HEK293 (cell line): ENCODE measurements at regions not wholly inside any gene's neighbourhood (a gene's known extent, or its start where the extent isn't known, plus 50 kb on each side); places are given as distances from the start of the nearest gene placed in this dataset.
A peak's percentile ranks its signal among the peaks of the same experiment; 100 is the strongest.

Source experiments
- CTCF ChIA-PET: fragments of 350-600 bp; formaldehyde crosslinking; extraction: SDS; loops from one replicate; lab custom pipeline; 2021; ENCODE audit warnings: antibody characterized with exemption; lab: Yijun Ruan, JAX
- POLR2A ChIA-PET: fragments of 300-600 bp; formaldehyde crosslinking; extraction: SDS; loops from one replicate; lab custom pipeline; 2020; ENCODE audit warnings: antibody characterized with exemption, inconsistent platforms; lab: Yijun Ruan, JAX
- H3K27ac ChIP-seq: fragments of 200-500 bp; sonication (Bioruptor generic); 2 replicates; pipeline ENCODE4 v1.5.1; 2014; ENCODE audit warnings: low read depth, low read length, control low read depth, inconsistent platforms; ENCODE audit errors: extremely low read depth
- H3K36me3 ChIP-seq, 2 experiments: fragments of 200-500 bp in 1 of 2; sonication (Bioruptor generic) in 1 of 2; 1 replicate in 1 of 2; 2 replicates in 1 of 2; pipeline ENCODE4 v1.5.1; 2014 to 2017; ENCODE audit warnings: inconsistent platforms in 2 of 2, low read length in 2 of 2; ENCODE audit not compliant: control insufficient read depth in 2 of 2, insufficient read depth in 1 of 2
- H3K4me1 ChIP-seq: fragments of 200-500 bp; sonication (Bioruptor generic); 2 replicates; pipeline ENCODE4 v1.5.1; 2014; ENCODE audit warnings: mild to moderate bottlenecking, low read length, inconsistent platforms; ENCODE audit not compliant: control insufficient read depth, insufficient read depth
- H3K4me3 ChIP-seq: 2 replicates; pipeline ENCODE4 v1.5.1; 2011; ENCODE audit warnings: low read depth, mild to moderate bottlenecking, control low read depth, low read length, moderate library complexity
- H3K9me3 ChIP-seq: fragments of 200-500 bp; sonication (Bioruptor generic); 2 replicates; pipeline ENCODE4 v1.5.1; 2014; ENCODE audit warnings: low read depth, low read length, inconsistent platforms; ENCODE audit not compliant: control insufficient read depth, insufficient read depth
- GFI1B ChIP-seq: fragments of 450-650 bp; formaldehyde crosslinking; IDR thresholded peaks from 2 replicates; pipeline ENCODE4 v1.5.1; 2016; ENCODE audit warnings: missing biosample characterization, missing genetic modification characterization
- HOXA7 ChIP-seq: sonication (generic); formaldehyde crosslinking; IDR thresholded peaks from 2 replicates; pipeline ENCODE4 v1.8.1; 2022; ENCODE audit warnings: missing genetic modification reagents, borderline replicate concordance
- TCF7L2 ChIP-seq: IDR thresholded peaks from 2 replicates; pipeline ENCODE4 v1.6.1; 2011; ENCODE audit warnings: low read depth, mild to moderate bottlenecking, inconsistent platforms, low read length, moderate library complexity, borderline replicate concordance
- ZNF133 ChIP-seq: fragments of 450-650 bp; formaldehyde crosslinking; IDR thresholded peaks from 2 replicates; pipeline ENCODE4 v1.5.1; 2016; ENCODE audit warnings: missing biosample characterization, missing genetic modification characterization
- ZNF140 ChIP-seq: fragments of 450-650 bp; formaldehyde crosslinking; IDR thresholded peaks from 2 replicates; pipeline ENCODE4 v1.5.1; 2016; ENCODE audit warnings: missing biosample characterization, missing genetic modification characterization
- ZNF157 ChIP-seq: fragments of 450-650 bp; formaldehyde crosslinking; IDR thresholded peaks from 2 replicates; pipeline ENCODE4 v1.5.1; 2016; ENCODE audit warnings: missing biosample characterization, missing genetic modification characterization
- ZNF175 ChIP-seq: fragments of 450-650 bp; formaldehyde crosslinking; IDR thresholded peaks from 2 replicates; pipeline ENCODE4 v1.5.1; 2016; ENCODE audit warnings: missing biosample characterization, missing genetic modification characterization
- ZNF223 ChIP-seq: fragments of 450-650 bp; formaldehyde crosslinking; IDR thresholded peaks from 2 replicates; pipeline ENCODE4 v1.5.1; 2016; ENCODE audit warnings: missing biosample characterization, missing genetic modification characterization
- ZNF341 ChIP-seq: fragments of 450-650 bp; formaldehyde crosslinking; IDR thresholded peaks from 2 replicates; pipeline ENCODE4; 2016; ENCODE audit warnings: low read depth, missing biosample characterization, missing genetic modification characterization
- ZNF416 ChIP-seq: fragments of 450-650 bp; formaldehyde crosslinking; IDR thresholded peaks from 2 replicates; pipeline ENCODE4 v1.5.1; 2016; ENCODE audit warnings: missing biosample characterization, missing genetic modification characterization
- ZNF501 ChIP-seq: fragments of 450-650 bp; formaldehyde crosslinking; IDR thresholded peaks from 2 replicates; pipeline ENCODE4 v1.5.1; 2016; ENCODE audit warnings: missing biosample characterization, missing genetic modification characterization
- ZNF560 ChIP-seq: fragments of 450-650 bp; formaldehyde crosslinking; IDR thresholded peaks from 2 replicates; pipeline ENCODE4 v1.5.1; 2017; ENCODE audit warnings: missing biosample characterization, missing genetic modification characterization, borderline replicate concordance
- ZNF629 ChIP-seq: fragments of 450-650 bp; formaldehyde crosslinking; IDR thresholded peaks from 2 replicates; pipeline ENCODE4 v1.5.1; 2017; ENCODE audit warnings: missing biosample characterization, missing genetic modification characterization
- ZNF664 ChIP-seq: fragments of 450-650 bp; formaldehyde crosslinking; IDR thresholded peaks from 2 replicates; pipeline ENCODE4 v1.5.1; 2016; ENCODE audit warnings: missing biosample characterization, missing genetic modification characterization
- ZNF776 ChIP-seq: fragments of 450-650 bp; formaldehyde crosslinking; IDR thresholded peaks from 2 replicates; pipeline ENCODE4 v1.5.0; 2017; ENCODE audit warnings: missing biosample characterization, missing genetic modification characterization, borderline replicate concordance
- TF ChIP-seq, protein P1 (sequence below): fragments of 450-650 bp; formaldehyde crosslinking; IDR thresholded peaks from 2 replicates; pipeline ENCODE4 v1.5.1; 2016; ENCODE audit warnings: missing biosample characterization, missing genetic modification characterization
- TF ChIP-seq, protein P2 (sequence below): fragments of 450-650 bp; formaldehyde crosslinking; IDR thresholded peaks from 2 replicates; pipeline ENCODE4 v1.5.1; 2017; ENCODE audit warnings: missing biosample characterization, missing genetic modification characterization
- TF ChIP-seq, protein P3 (sequence below): fragments of 450-650 bp; formaldehyde crosslinking; IDR thresholded peaks from 2 replicates; pipeline ENCODE4 v1.5.1; 2017; ENCODE audit warnings: missing biosample characterization, missing genetic modification characterization
- TF ChIP-seq, protein P4 (sequence below): fragments of 450-650 bp; formaldehyde crosslinking; IDR thresholded peaks from 2 replicates; pipeline ENCODE4 v1.5.1; 2016; ENCODE audit warnings: missing biosample characterization, missing genetic modification characterization
- TF ChIP-seq, protein P5 (sequence below): fragments of 450-650 bp; formaldehyde crosslinking; IDR thresholded peaks from 2 replicates; pipeline ENCODE4 v1.5.1; 2016; ENCODE audit warnings: missing biosample characterization, missing genetic modification characterization
- TF ChIP-seq, protein P6 (sequence below): sonication (generic); formaldehyde crosslinking; IDR thresholded peaks from 2 replicates; pipeline ENCODE4 v1.8.1; 2022; ENCODE audit warnings: mild to moderate bottlenecking, moderate library complexity, missing genetic modification reagents
- TF ChIP-seq, protein P7 (sequence below): fragments of 450-650 bp; formaldehyde crosslinking; IDR thresholded peaks from 2 replicates; pipeline ENCODE4 v1.5.1; 2017; ENCODE audit warnings: missing biosample characterization, missing genetic modification characterization
- TF ChIP-seq, protein P8 (sequence below): fragments of 450-650 bp; formaldehyde crosslinking; IDR thresholded peaks from 2 replicates; pipeline ENCODE4 v1.5.1; 2016; ENCODE audit warnings: missing biosample characterization, missing genetic modification characterization

DNA sequence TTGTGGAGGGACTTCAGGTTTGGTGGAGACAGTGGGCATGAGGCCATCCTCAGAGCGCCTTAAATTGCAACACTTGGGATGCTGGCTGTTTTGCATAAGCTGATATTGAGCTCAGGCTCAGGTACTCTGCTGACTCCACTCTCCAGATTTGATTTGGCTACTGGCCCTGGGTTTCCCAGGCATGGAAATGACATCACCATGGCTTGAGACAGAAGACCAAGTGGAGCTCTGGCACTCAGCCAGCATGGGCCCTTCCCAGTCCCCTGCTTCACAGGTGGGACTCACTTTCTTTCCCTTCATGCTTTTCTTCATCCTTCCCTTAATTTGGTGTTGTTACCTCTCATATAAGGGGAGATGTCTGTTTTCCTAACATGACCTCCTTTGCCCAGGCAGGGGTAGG, 72.0 kb upstream of the IL12B start (continued):
- TF ChIP-seq ZNF341 (tag by site-specific recombination), result no peak
- no peak for TF ChIP-seq ZNF560 (tag by site-specific recombination)
- no peak for TF ChIP-seq ZNF140 (tag by site-specific recombination)
- TF ChIP-seq, protein P1, sequence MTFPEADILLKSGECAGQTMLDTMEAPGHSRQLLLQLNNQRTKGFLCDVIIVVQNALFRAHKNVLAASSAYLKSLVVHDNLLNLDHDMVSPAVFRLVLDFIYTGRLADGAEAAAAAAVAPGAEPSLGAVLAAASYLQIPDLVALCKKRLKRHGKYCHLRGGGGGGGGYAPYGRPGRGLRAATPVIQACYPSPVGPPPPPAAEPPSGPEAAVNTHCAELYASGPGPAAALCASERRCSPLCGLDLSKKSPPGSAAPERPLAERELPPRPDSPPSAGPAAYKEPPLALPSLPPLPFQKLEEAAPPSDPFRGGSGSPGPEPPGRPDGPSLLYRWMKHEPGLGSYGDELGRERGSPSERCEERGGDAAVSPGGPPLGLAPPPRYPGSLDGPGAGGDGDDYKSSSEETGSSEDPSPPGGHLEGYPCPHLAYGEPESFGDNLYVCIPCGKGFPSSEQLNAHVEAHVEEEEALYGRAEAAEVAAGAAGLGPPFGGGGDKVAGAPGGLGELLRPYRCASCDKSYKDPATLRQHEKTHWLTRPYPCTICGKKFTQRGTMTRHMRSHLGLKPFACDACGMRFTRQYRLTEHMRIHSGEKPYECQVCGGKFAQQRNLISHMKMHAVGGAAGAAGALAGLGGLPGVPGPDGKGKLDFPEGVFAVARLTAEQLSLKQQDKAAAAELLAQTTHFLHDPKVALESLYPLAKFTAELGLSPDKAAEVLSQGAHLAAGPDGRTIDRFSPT (tag by site-specific recombination), result no peak
- TF ChIP-seq, protein P2, sequence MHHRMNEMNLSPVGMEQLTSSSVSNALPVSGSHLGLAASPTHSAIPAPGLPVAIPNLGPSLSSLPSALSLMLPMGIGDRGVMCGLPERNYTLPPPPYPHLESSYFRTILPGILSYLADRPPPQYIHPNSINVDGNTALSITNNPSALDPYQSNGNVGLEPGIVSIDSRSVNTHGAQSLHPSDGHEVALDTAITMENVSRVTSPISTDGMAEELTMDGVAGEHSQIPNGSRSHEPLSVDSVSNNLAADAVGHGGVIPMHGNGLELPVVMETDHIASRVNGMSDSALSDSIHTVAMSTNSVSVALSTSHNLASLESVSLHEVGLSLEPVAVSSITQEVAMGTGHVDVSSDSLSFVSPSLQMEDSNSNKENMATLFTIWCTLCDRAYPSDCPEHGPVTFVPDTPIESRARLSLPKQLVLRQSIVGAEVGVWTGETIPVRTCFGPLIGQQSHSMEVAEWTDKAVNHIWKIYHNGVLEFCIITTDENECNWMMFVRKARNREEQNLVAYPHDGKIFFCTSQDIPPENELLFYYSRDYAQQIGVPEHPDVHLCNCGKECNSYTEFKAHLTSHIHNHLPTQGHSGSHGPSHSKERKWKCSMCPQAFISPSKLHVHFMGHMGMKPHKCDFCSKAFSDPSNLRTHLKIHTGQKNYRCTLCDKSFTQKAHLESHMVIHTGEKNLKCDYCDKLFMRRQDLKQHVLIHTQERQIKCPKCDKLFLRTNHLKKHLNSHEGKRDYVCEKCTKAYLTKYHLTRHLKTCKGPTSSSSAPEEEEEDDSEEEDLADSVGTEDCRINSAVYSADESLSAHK (tag by site-specific recombination), result no peak
- TF ChIP-seq, protein P3, sequence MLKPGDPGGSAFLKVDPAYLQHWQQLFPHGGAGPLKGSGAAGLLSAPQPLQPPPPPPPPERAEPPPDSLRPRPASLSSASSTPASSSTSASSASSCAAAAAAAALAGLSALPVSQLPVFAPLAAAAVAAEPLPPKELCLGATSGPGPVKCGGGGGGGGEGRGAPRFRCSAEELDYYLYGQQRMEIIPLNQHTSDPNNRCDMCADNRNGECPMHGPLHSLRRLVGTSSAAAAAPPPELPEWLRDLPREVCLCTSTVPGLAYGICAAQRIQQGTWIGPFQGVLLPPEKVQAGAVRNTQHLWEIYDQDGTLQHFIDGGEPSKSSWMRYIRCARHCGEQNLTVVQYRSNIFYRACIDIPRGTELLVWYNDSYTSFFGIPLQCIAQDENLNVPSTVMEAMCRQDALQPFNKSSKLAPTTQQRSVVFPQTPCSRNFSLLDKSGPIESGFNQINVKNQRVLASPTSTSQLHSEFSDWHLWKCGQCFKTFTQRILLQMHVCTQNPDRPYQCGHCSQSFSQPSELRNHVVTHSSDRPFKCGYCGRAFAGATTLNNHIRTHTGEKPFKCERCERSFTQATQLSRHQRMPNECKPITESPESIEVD (tag by site-specific recombination), result no peak
- TF ChIP-seq, protein P4, sequence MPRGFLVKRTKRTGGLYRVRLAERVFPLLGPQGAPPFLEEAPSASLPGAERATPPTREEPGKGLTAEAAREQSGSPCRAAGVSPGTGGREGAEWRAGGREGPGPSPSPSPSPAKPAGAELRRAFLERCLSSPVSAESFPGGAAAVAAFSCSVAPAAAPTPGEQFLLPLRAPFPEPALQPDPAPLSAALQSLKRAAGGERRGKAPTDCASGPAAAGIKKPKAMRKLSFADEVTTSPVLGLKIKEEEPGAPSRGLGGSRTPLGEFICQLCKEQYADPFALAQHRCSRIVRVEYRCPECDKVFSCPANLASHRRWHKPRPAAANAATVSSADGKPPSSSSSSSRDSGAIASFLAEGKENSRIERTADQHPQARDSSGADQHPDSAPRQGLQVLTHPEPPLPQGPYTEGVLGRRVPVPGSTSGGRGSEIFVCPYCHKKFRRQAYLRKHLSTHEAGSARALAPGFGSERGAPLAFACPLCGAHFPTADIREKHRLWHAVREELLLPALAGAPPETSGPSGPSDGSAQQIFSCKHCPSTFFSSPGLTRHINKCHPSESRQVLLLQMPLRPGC (tag by site-specific recombination), result no peak
- peak; percentile 87 for TF ChIP-seq ZNF629 (tag by site-specific recombination)
- TF ChIP-seq, protein P5, sequence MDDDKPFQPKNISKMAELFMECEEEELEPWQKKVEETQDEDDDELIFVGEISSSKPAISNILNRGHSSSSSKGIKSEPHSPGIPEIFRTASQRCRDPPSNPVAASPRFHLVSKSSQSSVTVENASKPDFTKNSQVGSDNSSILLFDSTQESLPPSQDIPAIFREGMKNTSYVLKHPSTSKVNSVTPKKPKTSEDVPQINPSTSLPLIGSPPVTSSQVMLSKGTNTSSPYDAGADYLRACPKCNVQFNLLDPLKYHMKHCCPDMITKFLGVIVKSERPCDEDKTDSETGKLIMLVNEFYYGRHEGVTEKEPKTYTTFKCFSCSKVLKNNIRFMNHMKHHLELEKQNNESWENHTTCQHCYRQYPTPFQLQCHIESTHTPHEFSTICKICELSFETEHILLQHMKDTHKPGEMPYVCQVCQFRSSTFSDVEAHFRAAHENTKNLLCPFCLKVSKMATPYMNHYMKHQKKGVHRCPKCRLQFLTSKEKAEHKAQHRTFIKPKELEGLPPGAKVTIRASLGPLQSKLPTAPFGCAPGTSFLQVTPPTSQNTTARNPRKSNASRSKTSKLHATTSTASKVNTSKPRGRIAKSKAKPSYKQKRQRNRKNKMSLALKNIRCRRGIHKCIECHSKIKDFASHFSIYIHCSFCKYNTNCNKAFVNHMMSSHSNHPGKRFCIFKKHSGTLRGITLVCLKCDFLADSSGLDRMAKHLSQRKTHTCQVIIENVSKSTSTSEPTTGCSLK (tag by site-specific recombination), result no peak
- TF ChIP-seq ZNF416 (tag by site-specific recombination), result peak; percentile 92
- TF ChIP-seq, all 188 proteins: peak for 31

DNA sequence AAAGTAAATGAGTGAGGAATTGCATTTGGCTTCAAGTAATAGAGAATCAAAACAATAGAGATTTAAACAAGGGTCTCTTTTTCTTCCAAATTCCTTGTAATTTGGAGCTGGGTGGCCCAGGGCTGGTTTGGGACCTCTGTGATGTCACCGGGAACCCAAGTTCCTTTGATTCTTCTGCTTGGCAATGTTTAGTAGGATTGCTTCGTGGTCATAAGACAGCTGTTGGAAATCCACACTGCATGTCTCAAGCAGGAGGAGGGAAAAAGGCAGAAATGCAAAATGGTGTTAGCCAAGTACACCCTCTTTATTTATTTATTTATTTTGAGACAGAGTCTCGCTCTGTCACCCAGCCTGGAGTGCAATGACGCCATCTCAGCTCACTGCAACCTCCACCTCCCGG, 72.6 kb upstream of the IL12B start:
- H3K9me3 ChIP-seq, result no peaks in the 10 kb centered on the region
- H3K4me3 ChIP-seq, result no peak overlapping the region
- ChIA-PET CTCF (no interaction called here), POLR2A (no interaction called here)
- H3K27ac ChIP-seq, result no peak overlapping the region
- H3K36me3 ChIP-seq, result no peaks in the 10 kb centered on the region
- peaks cover 5% of the 10 kb centered on the region; the same call in 1 of the 2 replicates for H3K4me1 ChIP-seq
- TF ChIP-seq ZNF776 (tag by site-specific recombination) (no peak), TCF7L2 (no peak), ZNF140 (tag by site-specific recombination) (no peak), GFI1B (no peak), ZNF664 (tag by site-specific recombination) (no peak), ZNF133 (tag by site-specific recombination) (no peak), ZNF157 (no peak), ZNF223 (tag by site-specific recombination) (no peak), ZNF501 (tag by site-specific recombination) (no peak), HOXA7 (no peak), ZNF175 (tag by site-specific recombination) (no peak)
- TF ChIP-seq, protein P6, sequence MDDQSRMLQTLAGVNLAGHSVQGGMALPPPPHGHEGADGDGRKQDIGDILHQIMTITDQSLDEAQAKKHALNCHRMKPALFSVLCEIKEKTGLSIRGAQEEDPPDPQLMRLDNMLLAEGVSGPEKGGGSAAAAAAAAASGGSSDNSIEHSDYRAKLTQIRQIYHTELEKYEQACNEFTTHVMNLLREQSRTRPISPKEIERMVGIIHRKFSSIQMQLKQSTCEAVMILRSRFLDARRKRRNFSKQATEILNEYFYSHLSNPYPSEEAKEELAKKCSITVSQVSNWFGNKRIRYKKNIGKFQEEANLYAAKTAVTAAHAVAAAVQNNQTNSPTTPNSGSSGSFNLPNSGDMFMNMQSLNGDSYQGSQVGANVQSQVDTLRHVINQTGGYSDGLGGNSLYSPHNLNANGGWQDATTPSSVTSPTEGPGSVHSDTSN, result no peak
- TF ChIP-seq, protein P7, sequence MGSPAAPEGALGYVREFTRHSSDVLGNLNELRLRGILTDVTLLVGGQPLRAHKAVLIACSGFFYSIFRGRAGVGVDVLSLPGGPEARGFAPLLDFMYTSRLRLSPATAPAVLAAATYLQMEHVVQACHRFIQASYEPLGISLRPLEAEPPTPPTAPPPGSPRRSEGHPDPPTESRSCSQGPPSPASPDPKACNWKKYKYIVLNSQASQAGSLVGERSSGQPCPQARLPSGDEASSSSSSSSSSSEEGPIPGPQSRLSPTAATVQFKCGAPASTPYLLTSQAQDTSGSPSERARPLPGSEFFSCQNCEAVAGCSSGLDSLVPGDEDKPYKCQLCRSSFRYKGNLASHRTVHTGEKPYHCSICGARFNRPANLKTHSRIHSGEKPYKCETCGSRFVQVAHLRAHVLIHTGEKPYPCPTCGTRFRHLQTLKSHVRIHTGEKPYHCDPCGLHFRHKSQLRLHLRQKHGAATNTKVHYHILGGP (tag by site-specific recombination), result no peak
- TF ChIP-seq, protein P8, sequence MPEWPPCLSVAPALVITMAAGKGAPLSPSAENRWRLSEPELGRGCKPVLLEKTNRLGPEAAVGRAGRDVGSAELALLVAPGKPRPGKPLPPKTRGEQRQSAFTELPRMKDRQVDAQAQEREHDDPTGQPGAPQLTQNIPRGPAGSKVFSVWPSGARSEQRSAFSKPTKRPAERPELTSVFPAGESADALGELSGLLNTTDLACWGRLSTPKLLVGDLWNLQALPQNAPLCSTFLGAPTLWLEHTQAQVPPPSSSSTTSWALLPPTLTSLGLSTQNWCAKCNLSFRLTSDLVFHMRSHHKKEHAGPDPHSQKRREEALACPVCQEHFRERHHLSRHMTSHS (tag by site-specific recombination), result no peak
